Fibroblast of the aortic adventitia (primary cell): ENCODE measurements at regions not wholly inside any gene's neighbourhood (a gene's known extent, or its start where the extent isn't known, plus 50 kb on each side); places are given as distances from the start of the nearest gene placed in this dataset.

Experiments used
- DNase-seq: peaks from one replicate; pipeline ENCODE4 v3.0.0-alpha.2; 2010; ENCODE audit warnings: low read depth
- H3K4me3 ChIP-seq: 2 replicates; pipeline ENCODE4 v1.5.1; 2011; ENCODE audit warnings: low read depth, mild to moderate bottlenecking, control low read depth, low read length, moderate library complexity
- CTCF ChIP-seq: IDR thresholded peaks from 2 replicates; pipeline ENCODE4 v1.5.1; 2011; ENCODE audit warnings: mild to moderate bottlenecking, low read length, control low read depth, inconsistent platforms; ENCODE audit not compliant: insufficient read depth

GRCh38 chr4:52366621-52367020 is 292.5 kb downstream of the USP46 start:
- TF ChIP-seq CTCF: no peak
- no peak for DNase-seq
- no peak overlapping the region for H3K4me3 ChIP-seq

GRCh38 chr4:52367282-52367830 is 291.7 kb downstream of the USP46 start:
- no peak for TF ChIP-seq CTCF
- no peak for DNase-seq
- H3K4me3 ChIP-seq: no peak overlapping the region

GRCh38 chr4:52368895-52369294 is 290.2 kb downstream of the USP46 start:
- no peak overlapping the region for H3K4me3 ChIP-seq
- no peak for TF ChIP-seq CTCF
- no peak for DNase-seq

GRCh38 chr4:52369649-52370048 is 289.5 kb downstream of the USP46 start:
- DNase-seq: no peak
- TF ChIP-seq CTCF: no peak
- no peak overlapping the region for H3K4me3 ChIP-seq

- no peak for DNase-seq
- no peak for TF ChIP-seq CTCF
- no peak overlapping the region for H3K4me3 ChIP-seq
These were observed 288.5 kb downstream of the USP46 start for GRCh38 chr4:52370576-52370975.

GRCh38 chr4:52371841-52372240 is 287.3 kb downstream of the USP46 start:
- no peak overlapping the region for H3K4me3 ChIP-seq
- no peak for DNase-seq
- no peak for TF ChIP-seq CTCF

GRCh38 chr4:52372269-52372668 is 286.8 kb downstream of the USP46 start:
- H3K4me3 ChIP-seq: no peak overlapping the region
- no peak for TF ChIP-seq CTCF
- DNase-seq: no peak
